Type B pancreatic cell (in vitro differentiated cells): ENCODE measurements at regions not wholly inside any gene's neighbourhood (a gene's known extent, or its start where the extent isn't known, plus 50 kb on each side); places are given as distances from the start of the nearest gene placed in this dataset.
A peak's percentile ranks its signal among the peaks of the same experiment; 100 is the strongest.

Source experiments
- DNase-seq: peaks from one replicate; pipeline ENCODE4 v3.0.0; 2021; ENCODE audit warnings: mixed read lengths; ENCODE audit not compliant: unreplicated experiment; ENCODE audit errors: extremely low spot score
- H3K27ac Mint-ChIP-seq: 2 replicates; pipeline ENCODE4 v1.8.0; 2021; ENCODE audit warnings: mild to moderate bottlenecking, mixed read lengths
- H3K27me3 Mint-ChIP-seq: 2 replicates; pipeline ENCODE4 v1.8.0; 2021; ENCODE audit warnings: mixed read lengths
- H3K36me3 Mint-ChIP-seq: 2 replicates; pipeline ENCODE4 v1.8.0; 2021; ENCODE audit warnings: mixed read lengths
- H3K4me1 Mint-ChIP-seq: one replicate; pipeline ENCODE4 v1.8.0; 2021; ENCODE audit warnings: mixed read lengths; ENCODE audit not compliant: unreplicated experiment
- H3K4me3 Mint-ChIP-seq: 2 replicates; pipeline ENCODE4 v1.8.0; 2021; ENCODE audit warnings: mild to moderate bottlenecking, mixed read lengths
- H3K9me3 Mint-ChIP-seq: 2 replicates; pipeline ENCODE4 v1.8.0; 2021; ENCODE audit warnings: mixed read lengths
- TF ChIP-seq, protein P1 (sequence below): fragments of 200-600 bp; sonication (generic); conservative IDR thresholded peaks from 2 replicates; pipeline ENCODE4 v1.5.0; 2021; ENCODE audit warnings: antibody characterized with exemption, mild to moderate bottlenecking

DNA sequence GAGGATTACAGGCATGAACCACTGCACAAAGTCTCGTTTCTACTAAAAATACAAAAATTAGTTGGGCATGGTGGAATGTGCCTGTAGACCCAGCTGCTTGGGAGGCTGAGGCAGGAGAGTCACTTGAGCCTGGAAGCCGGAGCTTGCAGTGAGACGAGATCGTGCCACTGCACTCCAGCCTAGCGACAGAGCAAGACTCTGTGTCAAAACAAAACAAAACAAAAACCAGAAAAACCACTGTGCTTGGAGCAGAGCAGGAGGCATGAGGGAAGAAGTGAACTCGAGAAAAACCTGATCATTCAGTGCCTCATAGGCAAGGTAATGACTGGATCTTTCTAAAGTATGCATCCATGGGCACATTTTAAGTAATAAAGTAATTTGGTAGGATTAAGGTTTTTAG is 487.8 kb downstream of the KCNH5 start:
- no peaks in the 10 kb centered on the region for H3K27me3 Mint-ChIP-seq
- H3K4me3 Mint-ChIP-seq: no peak overlapping the region
- no peaks in the 10 kb centered on the region for H3K4me1 Mint-ChIP-seq
- TF ChIP-seq, protein P1, sequence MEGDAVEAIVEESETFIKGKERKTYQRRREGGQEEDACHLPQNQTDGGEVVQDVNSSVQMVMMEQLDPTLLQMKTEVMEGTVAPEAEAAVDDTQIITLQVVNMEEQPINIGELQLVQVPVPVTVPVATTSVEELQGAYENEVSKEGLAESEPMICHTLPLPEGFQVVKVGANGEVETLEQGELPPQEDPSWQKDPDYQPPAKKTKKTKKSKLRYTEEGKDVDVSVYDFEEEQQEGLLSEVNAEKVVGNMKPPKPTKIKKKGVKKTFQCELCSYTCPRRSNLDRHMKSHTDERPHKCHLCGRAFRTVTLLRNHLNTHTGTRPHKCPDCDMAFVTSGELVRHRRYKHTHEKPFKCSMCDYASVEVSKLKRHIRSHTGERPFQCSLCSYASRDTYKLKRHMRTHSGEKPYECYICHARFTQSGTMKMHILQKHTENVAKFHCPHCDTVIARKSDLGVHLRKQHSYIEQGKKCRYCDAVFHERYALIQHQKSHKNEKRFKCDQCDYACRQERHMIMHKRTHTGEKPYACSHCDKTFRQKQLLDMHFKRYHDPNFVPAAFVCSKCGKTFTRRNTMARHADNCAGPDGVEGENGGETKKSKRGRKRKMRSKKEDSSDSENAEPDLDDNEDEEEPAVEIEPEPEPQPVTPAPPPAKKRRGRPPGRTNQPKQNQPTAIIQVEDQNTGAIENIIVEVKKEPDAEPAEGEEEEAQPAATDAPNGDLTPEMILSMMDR: no peak
- peak overlapping the region; percentile 57 for H3K27ac Mint-ChIP-seq
- DNase-seq: no peak
- no peaks in the 10 kb centered on the region for H3K36me3 Mint-ChIP-seq
- no peaks in the 10 kb centered on the region for H3K9me3 Mint-ChIP-seq

DNA sequence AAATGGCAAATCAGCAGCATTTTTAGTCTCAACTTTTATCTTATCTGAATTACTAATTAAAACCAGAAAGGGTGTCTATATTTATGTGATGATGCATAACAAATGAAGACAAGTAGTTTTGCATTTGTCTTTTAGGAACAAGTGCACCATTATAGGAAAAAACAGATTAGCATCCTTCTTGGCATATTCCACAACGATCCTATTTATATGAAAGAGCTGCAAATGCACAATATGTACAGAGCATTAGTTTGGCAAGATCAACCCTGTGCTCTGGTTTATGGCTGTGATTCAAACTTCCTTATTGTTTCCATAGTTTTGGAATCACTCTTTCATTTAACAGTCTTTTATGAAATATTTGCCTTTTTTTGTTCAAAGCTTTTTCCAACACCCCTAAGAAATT is 486.8 kb downstream of the KCNH5 start:
- Mint-ChIP-seq H3K4me3 (no peak overlapping the region), H3K9me3 (no peaks in the 10 kb centered on the region), H3K27me3 (no peaks in the 10 kb centered on the region), H3K27ac (no peak overlapping the region), H3K4me1 (no peaks in the 10 kb centered on the region), H3K36me3 (no peaks in the 10 kb centered on the region)
- no peak for DNase-seq
- TF ChIP-seq, protein P1: no peak

DNA sequence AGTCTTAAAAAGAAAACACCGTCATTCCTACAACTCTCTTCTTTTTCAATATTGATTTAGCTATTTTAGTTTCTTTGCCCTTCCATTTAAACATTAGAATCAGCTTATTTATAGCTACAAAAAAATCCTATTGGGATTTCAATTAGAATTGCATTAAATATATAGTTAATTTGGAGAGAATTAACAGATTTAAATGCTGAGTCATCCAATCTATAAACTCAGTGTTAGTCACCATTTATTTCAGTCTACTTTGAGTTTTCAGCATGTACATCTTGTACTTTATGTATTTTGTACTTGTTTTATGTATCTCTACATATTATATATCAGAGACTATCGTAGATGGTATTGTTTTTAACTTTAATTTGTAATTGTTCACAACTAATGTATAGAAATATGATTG is 460.0 kb downstream of the KCNH5 start:
- Mint-ChIP-seq H3K36me3 (no peaks in the 10 kb centered on the region), H3K4me3 (no peak overlapping the region), H3K4me1 (no peaks in the 10 kb centered on the region), H3K9me3 (no peaks in the 10 kb centered on the region), H3K27ac (no peak overlapping the region), H3K27me3 (no peaks in the 10 kb centered on the region)
- TF ChIP-seq, protein P1: no peak
- no peak for DNase-seq

DNA sequence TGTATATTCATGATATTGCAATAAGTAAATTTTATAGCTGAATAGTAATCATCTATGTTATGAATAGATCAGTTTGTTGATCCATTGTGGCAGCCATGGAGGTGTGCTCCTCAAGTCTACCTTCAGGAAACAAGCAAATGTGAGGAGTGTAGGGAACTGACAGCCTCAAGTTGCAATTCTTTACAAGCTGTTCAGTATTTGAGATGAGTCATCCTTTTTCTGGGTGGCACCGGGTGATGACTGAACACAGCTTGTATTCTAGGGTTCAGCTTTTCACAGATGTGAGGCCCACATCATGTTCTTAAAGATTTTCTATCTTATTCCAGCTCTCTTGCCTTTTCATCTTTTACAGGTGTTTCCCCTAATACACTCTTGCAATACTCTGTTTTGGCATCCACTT is 452.4 kb downstream of the KCNH5 start:
- H3K4me1 Mint-ChIP-seq: no peaks in the 10 kb centered on the region
- H3K36me3 Mint-ChIP-seq: no peaks in the 10 kb centered on the region
- H3K4me3 Mint-ChIP-seq: no peak overlapping the region
- no peak overlapping the region for H3K27ac Mint-ChIP-seq
- H3K9me3 Mint-ChIP-seq: peaks cover 7% of the 10 kb centered on the region
- TF ChIP-seq, protein P1: no peak
- DNase-seq: no peak
- H3K27me3 Mint-ChIP-seq: no peaks in the 10 kb centered on the region

DNA sequence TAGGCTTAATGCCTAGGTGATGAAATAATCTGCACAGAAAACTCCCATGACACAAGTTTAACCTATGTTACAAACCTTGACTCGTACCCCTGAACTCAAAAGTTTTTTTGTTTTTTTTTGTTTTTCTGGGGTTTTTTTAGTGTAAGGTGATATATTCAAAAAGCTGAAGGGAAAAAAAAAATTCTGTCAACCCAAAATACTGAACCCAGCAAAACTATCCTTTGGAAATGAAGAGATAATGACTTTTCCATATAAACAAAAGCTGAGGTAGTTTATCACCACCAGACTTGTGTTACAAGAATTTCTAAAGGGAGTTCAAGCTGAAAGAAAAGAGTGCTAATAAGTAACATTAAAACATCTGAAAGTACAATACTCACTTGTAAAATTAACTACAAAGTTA is 448.1 kb downstream of the KCNH5 start:
- TF ChIP-seq, protein P1: no peak
- no peak overlapping the region for H3K27ac Mint-ChIP-seq
- H3K27me3 Mint-ChIP-seq: no peaks in the 10 kb centered on the region
- no peak for DNase-seq
- peaks cover 11% of the 10 kb centered on the region for H3K9me3 Mint-ChIP-seq
- no peak overlapping the region for H3K4me3 Mint-ChIP-seq
- no peaks in the 10 kb centered on the region for H3K4me1 Mint-ChIP-seq
- no peaks in the 10 kb centered on the region for H3K36me3 Mint-ChIP-seq
